Type B pancreatic cell (in vitro differentiated cells): ENCODE measurements at regions not wholly inside any gene's neighbourhood (a gene's known extent, or its start where the extent isn't known, plus 50 kb on each side); places are given as distances from the start of the nearest gene placed in this dataset.
A peak's percentile ranks its signal among the peaks of the same experiment; 100 is the strongest.

ENCODE experiments used
- DNase-seq: peaks from one replicate; pipeline ENCODE4 v3.0.0; 2021; ENCODE audit warnings: mixed read lengths; ENCODE audit not compliant: unreplicated experiment; ENCODE audit errors: extremely low spot score
- H3K27ac Mint-ChIP-seq: 2 replicates; pipeline ENCODE4 v1.8.0; 2021; ENCODE audit warnings: mild to moderate bottlenecking, mixed read lengths
- H3K27me3 Mint-ChIP-seq: 2 replicates; pipeline ENCODE4 v1.8.0; 2021; ENCODE audit warnings: mixed read lengths
- H3K36me3 Mint-ChIP-seq: 2 replicates; pipeline ENCODE4 v1.8.0; 2021; ENCODE audit warnings: mixed read lengths
- H3K4me1 Mint-ChIP-seq: one replicate; pipeline ENCODE4 v1.8.0; 2021; ENCODE audit warnings: mixed read lengths; ENCODE audit not compliant: unreplicated experiment
- H3K4me3 Mint-ChIP-seq: 2 replicates; pipeline ENCODE4 v1.8.0; 2021; ENCODE audit warnings: mild to moderate bottlenecking, mixed read lengths
- H3K9me3 Mint-ChIP-seq: 2 replicates; pipeline ENCODE4 v1.8.0; 2021; ENCODE audit warnings: mixed read lengths
- CTCF ChIP-seq: fragments of 200-600 bp; sonication (generic); conservative IDR thresholded peaks from 2 replicates; pipeline ENCODE4 v1.5.0; 2021; ENCODE audit warnings: antibody characterized with exemption, mild to moderate bottlenecking

GRCh38 chr6:93790981-93791380 lies 371.6 kb upstream of the EPHA7 start:
- TF ChIP-seq CTCF, result no peak
- H3K4me3 Mint-ChIP-seq, result no peak overlapping the region
- peaks cover 9% of the 10 kb centered on the region for H3K4me1 Mint-ChIP-seq
- no peak for DNase-seq
- no peaks in the 10 kb centered on the region for H3K9me3 Mint-ChIP-seq
- no peaks in the 10 kb centered on the region for H3K27me3 Mint-ChIP-seq
- no peak overlapping the region for H3K27ac Mint-ChIP-seq
- H3K36me3 Mint-ChIP-seq, result no peaks in the 10 kb centered on the region

- Mint-ChIP-seq H3K36me3 (no peaks in the 10 kb centered on the region), H3K9me3 (no peaks in the 10 kb centered on the region), H3K27me3 (no peaks in the 10 kb centered on the region), H3K27ac (no peak overlapping the region), H3K4me1 (peaks cover 16% of the 10 kb centered on the region), H3K4me3 (no peak overlapping the region)
- TF ChIP-seq CTCF, result no peak
- no peak for DNase-seq
Measured at GRCh38 chr6:93789532-93789931, 370.2 kb upstream of the EPHA7 start.

GRCh38 chr6:93787841-93788240 lies 368.5 kb upstream of the EPHA7 start:
- Mint-ChIP-seq H3K4me1 (peaks cover 16% of the 10 kb centered on the region), H3K27me3 (no peaks in the 10 kb centered on the region)
- no peak for DNase-seq

GRCh38 chr6:93786474-93787330 lies 367.3 kb upstream of the EPHA7 start:
- Mint-ChIP-seq H3K36me3 (no peaks in the 10 kb centered on the region), H3K27ac (no peak overlapping the region)

More at GRCh38 chr6:93787841-93788240, 368.5 kb upstream of the EPHA7 start:
- Mint-ChIP-seq H3K4me3 (no peak overlapping the region), H3K27ac (no peak overlapping the region), H3K9me3 (no peaks in the 10 kb centered on the region), H3K36me3 (no peaks in the 10 kb centered on the region)
- no peak for TF ChIP-seq CTCF

GRCh38 chr6:93785694-93786030 lies 366.3 kb upstream of the EPHA7 start:
- no peaks in the 10 kb centered on the region for H3K36me3 Mint-ChIP-seq
- H3K9me3 Mint-ChIP-seq, result no peaks in the 10 kb centered on the region
- H3K4me3 Mint-ChIP-seq, result no peak overlapping the region
- peaks cover 13% of the 10 kb centered on the region for H3K4me1 Mint-ChIP-seq
- no peak overlapping the region for H3K27ac Mint-ChIP-seq
- no peaks in the 10 kb centered on the region for H3K27me3 Mint-ChIP-seq
- TF ChIP-seq CTCF, result no peak
- no peak for DNase-seq

More at GRCh38 chr6:93786474-93787330, 367.3 kb upstream of the EPHA7 start:
- no peak for DNase-seq
- Mint-ChIP-seq H3K4me1 (peaks cover 13% of the 10 kb centered on the region), H3K4me3 (peak overlapping the region; percentile 14), H3K27me3 (no peaks in the 10 kb centered on the region), H3K9me3 (no peaks in the 10 kb centered on the region)
- no peak for TF ChIP-seq CTCF
